ENCODE measurements at regions not wholly inside any gene's neighbourhood (a gene's known extent, or its start where the extent isn't known, plus 50 kb on each side); places are given as distances from the start of the nearest gene placed in this dataset.

- intact Hi-C loops (cut with micrococcal nuclease) = no loop called here
- DNase-seq = no peak
- ATAC-seq = no peak
Measured at GRCh38 chrX:107398115-107398514, 51.3 kb upstream of the FRMPD3 start.

Measured in left ventricle myocardium superior (tissue), 1 donor.